T-cell (primary cell): ENCODE measurements at regions not wholly inside any gene's neighbourhood (a gene's known extent, or its start where the extent isn't known, plus 50 kb on each side); places are given as distances from the start of the nearest gene placed in this dataset.

ENCODE experiments used
- ATAC-seq, 4 experiments: fragments of 200-7000 bp in 3 of 4; fragments of 150-1000 bp in 1 of 4; cut with Tn5 transposase; replicated peaks in 1 of 4; 1 replicate in 3 of 4; 2 replicates in 1 of 4; pipeline ENCODE4 v1.10.0; 2021; ENCODE audit warnings: moderate library complexity in 3 of 4, mild to moderate bottlenecking in 2 of 4, moderate number of reproducible peaks in 1 of 4
- CTCF ChIA-PET, 2 donors: fragments of 300-600 bp; sonication (Branson Sonifier 250); formaldehyde crosslinking; loops; one replicate each; lab custom pipeline; 2022; ENCODE audit warnings: antibody characterized with exemption in 2 of 2; lab: Charles Lee
- POLR2A ChIA-PET, 2 donors: fragments of 300-600 bp; sonication (Branson Sonifier 250); formaldehyde crosslinking; loops; one replicate each; lab custom pipeline; 2022; ENCODE audit warnings: antibody characterized with exemption in 2 of 2; lab: Charles Lee
- DNase-seq, 35 experiments: peaks; one replicate each; pipeline versions ENCODE4 v3.0.0 to v3.0.0-alpha.2; 2013 to 2023
- H3K27ac ChIP-seq: one replicate; pipeline ENCODE4 v1.5.1; 2013; ENCODE audit warnings: low read length
- H3K27me3 ChIP-seq, 2 experiments: replicated peaks in 1 of 2; 1 replicate in 1 of 2; 2 replicates in 1 of 2; pipeline versions ENCODE4 v1.6.1 to v1.7.0; 2013; ENCODE audit warnings: low read length in 1 of 2, mixed read lengths in 1 of 2; ENCODE audit not compliant: control insufficient read depth in 2 of 2, insufficient read depth in 2 of 2; ENCODE audit errors: extremely low read depth in 1 of 2
- H3K36me3 ChIP-seq, 2 donors: 1 replicate in 1 of 2; 2 replicates in 1 of 2; pipeline versions ENCODE4 v1.6.1 to v1.7.0; 2013; ENCODE audit warnings: low read length in 1 of 2; ENCODE audit not compliant: control insufficient read depth in 2 of 2, insufficient read depth in 1 of 2; ENCODE audit errors: extremely low read depth in 1 of 2
- H3K4me1 ChIP-seq, 2 experiments: 1 replicate in 1 of 2; 2 replicates in 1 of 2; pipeline versions ENCODE4 v1.6.1 to v1.7.0; 2013; ENCODE audit warnings: low read length in 2 of 2, mixed read lengths in 1 of 2; ENCODE audit not compliant: insufficient read depth in 2 of 2, control insufficient read depth in 1 of 2; ENCODE audit errors: extremely low read depth in 1 of 2
- H3K4me3 ChIP-seq, 2 donors: 1 replicate in 1 of 2; 2 replicates in 1 of 2; pipeline versions ENCODE4 v1.5.1 to v1.7.0; 2013; ENCODE audit warnings: mild to moderate bottlenecking in 2 of 2, low read length in 1 of 2, moderate library complexity in 1 of 2; ENCODE audit not compliant: control insufficient read depth in 1 of 2; ENCODE audit errors: extremely low read depth in 1 of 2
- H3K9me3 ChIP-seq: 2 replicates; pipeline ENCODE4 v1.7.0; 2013
- H3K27ac Mint-ChIP-seq, 2 donors: one replicate each; pipeline ENCODE4 v1.8.0; 2020 to 2021; ENCODE audit warnings: mild to moderate bottlenecking in 2 of 2, mixed read lengths in 2 of 2
- H3K27me3 Mint-ChIP-seq, 2 donors: one replicate each; pipeline ENCODE4 v1.8.0; 2021 to 2022; ENCODE audit warnings: mixed read lengths in 2 of 2
- H3K36me3 Mint-ChIP-seq: one replicate; pipeline ENCODE4 v1.8.0; 2021; ENCODE audit warnings: mixed read lengths
- H3K4me1 Mint-ChIP-seq, 3 donors: one replicate each; pipeline ENCODE4 v1.8.0; 2020 to 2022; ENCODE audit warnings: mixed read lengths in 3 of 3, mild to moderate bottlenecking in 1 of 3
- H3K4me3 Mint-ChIP-seq, 3 donors: one replicate each; pipeline ENCODE4 v1.8.0; 2020 to 2022; ENCODE audit warnings: mild to moderate bottlenecking in 3 of 3, mixed read lengths in 3 of 3, moderate library complexity in 3 of 3
- H3K9me3 Mint-ChIP-seq, 3 donors: one replicate each; pipeline ENCODE4 v1.8.0; 2020 to 2022; ENCODE audit warnings: mixed read lengths in 3 of 3
- WGBS: methylation state at CpG from one replicate; pipeline ENCODE4 v1.1.5; 2013; ENCODE audit warnings: missing lambda C conversion rate; ENCODE audit not compliant: insufficient coverage; 5-methylcytosine and 5-hydroxymethylcytosine counted together

- 75% methylated on average over 1 of the region's 2 CpGs for WGBS
- no peaks in the 10 kb centered on the region for H3K27me3 ChIP-seq
- H3K27me3 Mint-ChIP-seq: peaks cover 2 to 4% of the 10 kb centered on the region in 2 donors
- no peak overlapping the region for H3K27ac Mint-ChIP-seq
- H3K9me3 ChIP-seq: no peaks in the 10 kb centered on the region
- no peak for ATAC-seq
- H3K4me1 Mint-ChIP-seq: no peaks in the 10 kb centered on the region
- H3K4me3 ChIP-seq: no peak overlapping the region
- H3K36me3 Mint-ChIP-seq: no peaks in the 10 kb centered on the region
- POLR2A ChIA-PET: no interaction called here
- CTCF ChIA-PET: no interaction called here
- no peak overlapping the region for H3K4me3 Mint-ChIP-seq
- DNase-seq: no peak
- H3K27ac ChIP-seq: no peak overlapping the region
- H3K9me3 Mint-ChIP-seq: peaks cover 0 to 9% (median 4%) of the 10 kb centered on the region in 3 donors
- H3K4me1 ChIP-seq: no peaks in the 10 kb centered on the region
- no peaks in the 10 kb centered on the region for H3K36me3 ChIP-seq
Observed at GRCh38 chr14:34111505-34111904, 160.6 kb upstream of the EGLN3 start.

- POLR2A ChIA-PET: no interaction called here
- Histone ChIP-seq H3K27ac (no peak overlapping the region), H3K4me3 (no peak overlapping the region), H3K36me3 (no peaks in the 10 kb centered on the region), H3K27me3 (no peaks in the 10 kb centered on the region), H3K4me1 (no peaks in the 10 kb centered on the region), H3K9me3 (no peaks in the 10 kb centered on the region)
- WGBS: 0% methylated on average over 1 of the region's 2 CpGs
- Mint-ChIP-seq H3K27me3 (no peaks in the 10 kb centered on the region), H3K36me3 (no peaks in the 10 kb centered on the region), H3K4me1 (no peaks in the 10 kb centered on the region), H3K27ac (no peak overlapping the region), H3K9me3 (peaks cover 0 to 5% (median 0%) of the 10 kb centered on the region in 3 donors), H3K4me3 (no peak overlapping the region)
- DNase-seq (no peak), ATAC-seq (no peak)
- CTCF ChIA-PET: no interaction called here
Observed at GRCh38 chr14:34110531-34110930, 159.7 kb upstream of the EGLN3 start.

GRCh38 chr14:34107441-34107840 is 156.6 kb upstream of the EGLN3 start:
- no CpG with 5 or more reads among the region's 3 CpGs for WGBS
- Histone ChIP-seq H3K27ac (no peak overlapping the region), H3K9me3 (no peaks in the 10 kb centered on the region), H3K27me3 (no peaks in the 10 kb centered on the region), H3K36me3 (no peaks in the 10 kb centered on the region), H3K4me3 (no peak overlapping the region), H3K4me1 (no peaks in the 10 kb centered on the region)
- no peaks in the 10 kb centered on the region for H3K27me3 Mint-ChIP-seq
- ChIA-PET POLR2A (no interaction called here), CTCF (no interaction called here)
- no peak overlapping the region for H3K4me3 Mint-ChIP-seq
- H3K4me1 Mint-ChIP-seq: no peaks in the 10 kb centered on the region
- H3K27ac Mint-ChIP-seq: no peak overlapping the region
- ATAC-seq (no peak), DNase-seq (no peak)
- H3K9me3 Mint-ChIP-seq: no peaks in the 10 kb centered on the region
- H3K36me3 Mint-ChIP-seq: no peaks in the 10 kb centered on the region

- no peak overlapping the region for H3K27ac Mint-ChIP-seq
- ATAC-seq (no peak), DNase-seq (no peak)
- no peaks in the 10 kb centered on the region for H3K27me3 Mint-ChIP-seq
- H3K36me3 Mint-ChIP-seq: no peaks in the 10 kb centered on the region
- Histone ChIP-seq H3K27me3 (no peaks in the 10 kb centered on the region), H3K27ac (no peak overlapping the region), H3K4me1 (no peaks in the 10 kb centered on the region), H3K36me3 (no peaks in the 10 kb centered on the region), H3K4me3 (no peak overlapping the region), H3K9me3 (no peaks in the 10 kb centered on the region)
- POLR2A ChIA-PET: no interaction called here
- WGBS: 72% methylated on average over 3 of the region's 4 CpGs
- no peaks in the 10 kb centered on the region for H3K4me1 Mint-ChIP-seq
- no peaks in the 10 kb centered on the region for H3K9me3 Mint-ChIP-seq
- no peak overlapping the region for H3K4me3 Mint-ChIP-seq
- CTCF ChIA-PET: no interaction called here
Observed at GRCh38 chr14:34106310-34106709, 155.4 kb upstream of the EGLN3 start.

GRCh38 chr14:34104489-34105397 is 153.9 kb upstream of the EGLN3 start:
- no peaks in the 10 kb centered on the region for H3K27me3 ChIP-seq
- Mint-ChIP-seq H3K27ac (no peak overlapping the region), H3K4me1 (no peaks in the 10 kb centered on the region), H3K4me3 (no peak overlapping the region), H3K27me3 (no peaks in the 10 kb centered on the region), H3K9me3 (no peaks in the 10 kb centered on the region), H3K36me3 (no peaks in the 10 kb centered on the region)
- H3K27ac ChIP-seq: no peak overlapping the region
- ChIA-PET CTCF (no interaction called here), POLR2A (no interaction called here)
- no peak for DNase-seq
- 80% methylated on average over 3 of the region's 8 CpGs for WGBS
- no peaks in the 10 kb centered on the region for H3K4me1 ChIP-seq
- H3K36me3 ChIP-seq: no peaks in the 10 kb centered on the region
- no peak for ATAC-seq
- no peaks in the 10 kb centered on the region for H3K9me3 ChIP-seq
- H3K4me3 ChIP-seq: no peak overlapping the region

- no peak for DNase-seq
- ChIA-PET CTCF (interaction anchor here in 1 of 2 donors (0.6 kb wide), 1 partner anchor 1114 kb away, joined by 3 read pairs; no protein-coding TSS in a partner anchor), POLR2A (no interaction called here)
- Mint-ChIP-seq H3K27me3 (no peaks in the 10 kb centered on the region), H3K27ac (no peak overlapping the region), H3K4me3 (no peak overlapping the region), H3K9me3 (no peaks in the 10 kb centered on the region), H3K4me1 (peaks cover 0 to 7% (median 4%) of the 10 kb centered on the region in 3 donors), H3K36me3 (no peaks in the 10 kb centered on the region)
- no peaks in the 10 kb centered on the region for H3K36me3 ChIP-seq
- no peak overlapping the region for H3K4me3 ChIP-seq
- no peak for ATAC-seq
- H3K27me3 ChIP-seq: no peaks in the 10 kb centered on the region
- H3K9me3 ChIP-seq: no peaks in the 10 kb centered on the region
- 83% methylated on average over 2 of the region's 4 CpGs for WGBS
- no peak overlapping the region for H3K27ac ChIP-seq
- no peaks in the 10 kb centered on the region for H3K4me1 ChIP-seq
Observed at GRCh38 chr14:34103176-34103575, 152.3 kb upstream of the EGLN3 start.
